ENCODE measurements at regions not wholly inside any gene's neighbourhood (a gene's known extent, or its start where the extent isn't known, plus 50 kb on each side); places are given as distances from the start of the nearest gene placed in this dataset.

- no peak for TF ChIP-seq ZBTB4 (CRISPR knock-in tag; IDR thresholded peaks at IDR 0.05)
- no peak for TF ChIP-seq SREBF2 (IDR thresholded peaks at IDR 0.05; ENCODE audit: low read length)
- no peak for TF ChIP-seq TCF12 (IDR thresholded peaks at IDR 0.05; ENCODE audit: low read depth, low read length)
- no peak for TF ChIP-seq SIN3A (IDR thresholded peaks at IDR 0.05; ENCODE audit: low read depth, low read length)
- no peak for TF ChIP-seq ZBED1 (IDR thresholded peaks at IDR 0.05; ENCODE audit: borderline replicate concordance)
- TF ChIP-seq STAT1 (conservative IDR thresholded peaks at IDR 0.05), result no peak
- no peak for TF ChIP-seq SRF (IDR thresholded peaks at IDR 0.05; ENCODE audit: low read depth in 2 of 2, low read length in 2 of 2)
Observed at GRCh38 chr3:86793786-86794185, 197.2 kb downstream of the VGLL3 start (continued).

GRCh38 chr3:86792316-86792715 lies 198.6 kb downstream of the VGLL3 start:
- Histone ChIP-seq H3K4me1 (ENCODE audit: control insufficient read depth, insufficient read depth, low read length) (no peaks in the 10 kb centered on the region), H3K4me3 (no peak overlapping the region)
- in situ Hi-C loops (cut with MboI), result loop anchor here (25.0 kb wide), 1 partner anchor 370 kb away; no protein-coding TSS in a partner anchor
- TF ChIP-seq PML (IDR thresholded peaks at IDR 0.05; ENCODE audit: low read length) (no peak), USF2 (IDR thresholded peaks at IDR 0.05; ENCODE audit: borderline replicate concordance, low read depth, low read length) (no peak), YBX1 (IDR thresholded peaks at IDR 0.05) (no peak), IRF5 (IDR thresholded peaks at IDR 0.05; ENCODE audit: borderline replicate concordance) (no peak), KDM1A (IDR thresholded peaks at IDR 0.05; ENCODE audit: borderline replicate concordance) (no peak), POU2F2 (IDR thresholded peaks at IDR 0.05; ENCODE audit: borderline replicate concordance, low read depth, low read length) (no peak), PKNOX1 (IDR thresholded peaks at IDR 0.05) (no peak), POLR2A (IDR thresholded peaks at IDR 0.05; ENCODE audit: low read depth, low read length) (no peak), NKRF (conservative IDR thresholded peaks at IDR 0.05) (no peak)

More at GRCh38 chr3:86792316-86792715, 198.6 kb downstream of the VGLL3 start:
- RAD21 ChIA-PET (ENCODE audit: unreplicated experiment), result no interaction called here
- BruUV-seq (replicated peaks), result no TSS peak
- POLR2A ChIA-PET, result no interaction called here
- FAIRE-seq (no peak), DNase-seq (ENCODE audit: low read depth, low spot score) (no peak), ATAC-seq (no peak)
- no peak overlapping the region for H3K27ac ChIP-seq (ENCODE audit: control insufficient read depth, insufficient read depth)
- CTCF ChIA-PET, result no interaction called here
- H2AFZ ChIP-seq (ENCODE audit: control insufficient read depth, low read depth, low read length), result no peak overlapping the region
- H3K36me3 ChIP-seq (ENCODE audit: control insufficient read depth in 2 of 2, insufficient read depth in 2 of 2, low read length in 1 of 2), result no peaks in the 10 kb centered on the region
- H3K9ac ChIP-seq (ENCODE audit: control insufficient read depth, insufficient read depth, low read length), result no peak overlapping the region
- no peaks in the 10 kb centered on the region for H4K20me1 ChIP-seq (ENCODE audit: control insufficient read depth, insufficient read depth)
- SMC1A ChIA-PET (ENCODE audit: uncharacterized antibody, unreplicated experiment), result no interaction called here
- intact Hi-C loops (cut with micrococcal nuclease; ENCODE audit: unreplicated experiment), result no loop called here
- H3K79me2 ChIP-seq (ENCODE audit: control insufficient read depth, insufficient read depth, low read length), result no peaks in the 10 kb centered on the region
- no peaks in the 10 kb centered on the region for H3K9me3 ChIP-seq (replicated peaks; ENCODE audit: control insufficient read depth, insufficient read depth, low read length)
- H3K4me2 ChIP-seq (ENCODE audit: control insufficient read depth, insufficient read depth), result no peak overlapping the region
- no peaks in the 10 kb centered on the region for H3K27me3 ChIP-seq (replicated peaks in 1 of 2; ENCODE audit: control insufficient read depth in 2 of 2, insufficient read depth in 2 of 2, low read length in 1 of 2)
